Stimulated activated CD4-positive, alpha-beta T cell treated with anti-CD3 and anti-CD28 coated beads, Interleukin-4, amount 100 ng/mL, for 24 hours (primary cell): ENCODE measurements at regions not wholly inside any gene's neighbourhood (a gene's known extent, or its start where the extent isn't known, plus 50 kb on each side); places are given as distances from the start of the nearest gene placed in this dataset.

Experiments used
- DNase-seq: peaks from one replicate; pipeline ENCODE4 v3.0.0-alpha.2; 2020

DNA sequence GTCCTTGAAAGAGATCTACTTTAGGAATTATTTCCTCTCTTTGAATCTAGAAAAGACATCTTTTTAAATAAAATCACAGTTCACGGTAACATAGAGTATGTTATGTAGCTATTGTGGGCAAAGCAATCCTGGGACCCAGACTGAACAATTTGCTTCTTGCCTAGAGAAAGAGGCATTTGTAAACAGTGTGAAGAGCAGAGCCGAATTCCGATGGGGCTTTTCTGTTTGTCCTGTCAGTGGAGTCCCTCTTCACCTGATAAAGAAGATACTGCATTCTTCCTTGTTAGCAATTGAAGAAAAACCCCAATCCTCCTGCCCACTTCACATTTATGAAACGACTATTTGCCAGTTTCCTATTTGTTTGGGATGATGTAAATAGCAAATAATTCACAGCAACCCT, 462.9 kb downstream of the WDR72 start:
- no peak for DNase-seq

DNA sequence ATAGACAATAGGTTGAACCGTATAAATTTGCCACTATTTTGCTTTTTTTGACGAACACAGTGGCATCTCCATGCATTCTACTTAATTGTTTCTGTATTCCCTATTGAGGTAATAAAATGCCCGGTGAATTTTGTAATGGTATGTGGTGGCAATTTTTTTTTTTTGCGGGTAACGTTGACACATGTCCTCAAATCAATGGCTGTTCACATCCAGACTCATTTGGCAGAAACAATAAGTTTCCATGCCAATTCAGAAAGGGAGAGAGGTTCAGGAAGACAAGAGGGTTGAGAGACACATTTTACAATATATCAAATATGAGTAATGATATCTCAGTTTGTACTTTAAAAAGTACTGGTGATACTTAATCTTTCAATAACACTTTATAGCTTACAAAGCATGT, 463.9 kb downstream of the WDR72 start:
- no peak for DNase-seq

DNA sequence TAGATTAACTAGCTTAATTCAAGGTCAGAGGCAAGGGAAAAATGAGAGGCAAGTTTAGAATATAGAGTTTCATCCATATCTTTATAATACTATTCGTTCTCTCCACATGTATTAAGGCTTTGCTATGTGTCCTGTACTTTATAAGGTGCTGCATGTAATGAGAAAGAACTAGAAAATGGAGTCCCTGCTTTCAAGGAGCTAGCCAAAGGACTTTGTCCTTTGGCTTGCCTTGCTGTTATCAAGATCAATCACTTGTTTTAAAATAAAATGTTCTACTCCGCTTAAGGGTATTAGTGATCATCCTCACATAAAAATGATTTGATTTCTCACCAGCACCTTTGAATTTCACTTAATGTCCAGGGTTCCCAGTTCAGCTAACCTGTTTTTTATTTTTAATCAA, 470.9 kb downstream of the WDR72 start:
- DNase-seq = no peak

DNA sequence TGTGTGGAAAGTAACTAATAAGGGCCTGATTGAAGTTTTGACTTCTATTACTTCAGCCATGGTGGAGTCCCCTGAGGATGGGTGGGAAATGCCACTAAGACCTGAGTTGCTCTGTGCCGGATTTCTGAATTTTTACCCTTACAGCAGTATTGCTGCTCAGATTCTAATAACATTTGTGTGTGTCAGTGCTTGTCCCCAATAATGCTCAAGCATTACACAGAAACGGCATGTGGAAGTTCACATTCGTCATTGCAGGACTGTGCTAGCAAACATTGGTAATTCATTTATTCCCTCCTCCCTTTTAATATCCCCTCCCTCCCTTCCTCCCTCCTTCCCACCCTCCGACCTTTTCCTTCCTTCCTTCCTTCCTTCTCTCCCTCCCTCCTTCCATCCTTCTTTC, 484.5 kb upstream of the ONECUT1 start:
- no peak for DNase-seq

DNA sequence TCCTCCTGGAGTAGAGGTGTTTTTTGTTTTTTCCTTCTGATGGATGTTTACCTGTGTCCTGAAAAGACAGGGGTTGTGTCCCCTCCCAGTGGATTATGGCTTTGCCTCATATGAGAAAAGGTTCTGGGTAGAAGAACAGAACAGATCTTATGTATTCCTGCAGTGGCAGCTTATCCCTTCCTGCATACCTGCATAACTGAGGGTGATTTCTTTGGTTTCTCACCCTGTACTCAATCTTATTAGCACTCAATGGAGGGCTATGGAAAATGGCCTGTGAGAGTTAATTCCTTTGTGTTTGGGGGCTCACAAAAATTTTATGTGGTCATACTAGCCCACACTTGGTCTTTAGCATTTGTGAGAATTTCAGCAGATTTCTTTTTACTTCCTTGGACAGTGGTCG, 482.0 kb upstream of the ONECUT1 start:
- no peak for DNase-seq

DNA sequence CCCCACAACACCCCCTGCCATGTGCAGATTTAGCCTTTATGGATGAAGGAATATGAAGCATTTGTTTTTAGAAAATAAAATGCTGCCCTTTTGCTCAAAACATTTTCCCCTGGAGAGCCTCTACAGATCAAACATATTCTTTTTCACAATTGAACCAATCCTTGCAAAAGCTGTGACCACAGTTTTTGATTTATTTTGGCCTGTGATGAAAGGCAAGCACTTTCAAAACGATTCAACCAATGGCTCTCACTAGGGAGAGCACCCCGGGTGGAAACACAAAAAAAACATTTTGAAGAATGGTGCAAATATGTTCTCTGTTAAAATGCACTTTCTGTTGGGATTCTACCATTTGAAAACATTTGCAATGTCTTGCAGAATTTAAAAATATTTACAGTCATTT, 476.0 kb upstream of the ONECUT1 start:
- no peak for DNase-seq

DNA sequence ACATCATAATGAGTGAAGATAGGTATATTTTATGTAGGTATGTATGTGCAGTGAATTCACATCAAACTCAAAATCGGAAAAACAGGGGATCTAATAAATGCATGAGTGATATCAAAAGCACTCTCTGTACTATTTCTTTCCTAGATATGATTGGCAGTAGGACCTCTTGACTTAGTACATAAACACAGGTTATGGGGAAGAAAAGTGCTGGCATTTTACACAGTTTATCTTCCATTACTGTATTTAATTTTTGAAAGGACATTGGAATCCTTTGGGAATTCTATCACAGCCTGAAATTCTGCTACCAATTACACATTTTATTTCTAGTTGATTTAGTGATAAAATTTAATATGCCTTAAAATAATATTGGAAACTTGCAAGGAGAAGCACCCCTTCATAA, 470.5 kb upstream of the ONECUT1 start:
- DNase-seq = no peak

DNA sequence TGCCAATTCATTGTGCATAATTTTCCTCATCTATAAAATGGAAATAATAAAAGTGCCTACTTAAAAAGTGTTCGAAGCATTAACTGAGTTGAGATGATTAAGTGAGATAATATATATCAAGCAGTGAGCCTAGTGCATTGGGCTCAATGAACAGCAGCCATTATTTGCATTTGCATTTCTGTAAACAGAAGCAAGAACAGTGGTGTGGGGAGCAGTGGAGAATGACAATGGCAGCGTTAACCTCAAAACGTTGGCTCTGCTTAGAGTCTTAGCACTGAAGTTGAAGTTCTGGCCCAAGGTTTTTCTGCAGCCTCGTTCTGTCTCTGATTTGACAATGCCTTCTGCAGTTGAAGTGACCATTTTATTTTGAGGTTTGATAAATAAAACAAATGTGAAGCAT, 466.3 kb upstream of the ONECUT1 start:
- no peak for DNase-seq

DNA sequence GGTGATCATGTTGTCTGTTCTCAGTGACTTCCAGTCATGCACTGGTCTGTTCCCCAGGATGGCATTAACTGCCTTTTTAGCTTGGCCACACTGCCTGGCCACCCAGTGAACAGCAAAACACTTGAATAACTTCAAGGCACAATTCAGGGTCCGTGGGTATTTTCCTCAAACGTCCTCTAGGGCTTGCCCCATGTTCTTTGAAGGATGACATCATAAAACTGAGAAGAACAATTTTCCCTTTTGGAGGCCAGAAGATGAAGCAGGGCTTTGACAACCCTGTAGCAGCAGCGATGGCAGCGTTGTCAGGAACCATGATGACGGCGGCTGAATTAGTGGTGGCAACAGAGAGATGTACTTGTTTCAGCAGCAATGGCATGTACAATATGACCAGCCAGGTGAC, 465.9 kb upstream of the ONECUT1 start:
- DNase-seq = no peak

DNA sequence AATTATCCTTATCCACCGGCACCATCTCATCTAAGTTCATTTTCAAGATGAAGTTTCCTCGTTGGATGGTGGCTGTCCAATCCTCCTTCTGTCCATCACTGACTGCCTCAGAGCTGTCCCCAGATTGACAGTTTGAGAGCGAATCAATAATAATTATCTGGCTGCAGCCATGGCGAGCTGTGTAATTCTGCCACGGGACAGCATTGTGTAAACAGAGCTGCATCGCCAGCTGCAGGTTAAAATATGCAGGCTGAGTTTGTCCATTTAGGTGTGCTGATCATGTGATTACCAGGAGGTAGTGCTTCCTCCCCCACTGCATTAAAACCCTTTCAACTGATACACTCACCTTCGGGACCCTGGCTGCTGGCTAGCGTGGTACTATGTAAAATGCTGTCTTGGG, 461.9 kb upstream of the ONECUT1 start:
- no peak for DNase-seq

DNA sequence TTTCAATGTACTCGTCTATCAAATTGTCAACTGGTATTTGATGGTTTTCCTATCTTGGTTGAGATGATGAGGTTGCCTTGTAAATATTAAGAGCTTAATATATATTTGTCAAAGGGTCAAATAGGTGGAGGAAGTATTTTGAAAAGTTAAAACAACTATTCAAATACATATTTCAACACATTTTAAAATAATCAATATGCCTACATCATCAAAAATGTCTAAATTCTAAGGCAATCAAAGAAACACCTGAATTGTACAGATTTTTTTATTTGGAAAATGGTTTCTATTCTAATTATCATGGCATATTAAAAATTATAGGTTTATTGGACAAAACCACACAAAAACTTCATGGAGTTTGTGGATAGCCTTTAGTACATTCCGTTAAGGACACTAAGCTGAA, 461.4 kb upstream of the ONECUT1 start:
- no peak for DNase-seq

DNA sequence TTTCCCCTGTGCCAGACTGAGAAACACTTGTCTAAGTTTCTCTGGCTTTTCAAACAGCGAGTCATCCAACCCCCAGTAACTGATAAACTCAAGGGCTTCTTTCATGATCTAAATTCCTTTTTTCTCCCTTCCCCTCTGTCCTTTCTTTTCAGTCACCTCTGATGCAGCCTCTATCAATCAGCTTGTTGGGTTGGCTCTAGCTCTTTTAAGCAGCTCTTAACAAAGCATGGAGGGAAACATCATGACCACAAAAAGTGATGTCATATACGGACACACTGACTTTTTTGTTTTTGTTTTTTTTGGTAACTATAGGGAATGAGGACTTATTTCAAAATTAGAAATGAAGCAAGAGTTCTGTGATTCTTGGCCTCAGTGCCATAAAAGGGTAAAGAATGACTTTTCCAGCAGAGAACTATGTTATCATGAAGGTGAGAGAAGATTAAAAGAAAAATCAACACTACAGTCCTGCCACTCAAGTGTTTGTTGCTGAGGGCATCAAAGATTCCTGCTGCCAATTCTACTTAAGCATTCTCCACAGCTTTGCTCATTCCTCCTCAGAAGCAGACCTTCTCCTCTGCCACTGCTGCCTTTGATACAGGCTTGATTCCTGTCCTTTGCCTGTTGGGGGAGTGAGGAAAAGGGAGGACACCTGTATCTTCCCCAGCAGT, 457.0 kb upstream of the ONECUT1 start:
- no peak for DNase-seq

DNA sequence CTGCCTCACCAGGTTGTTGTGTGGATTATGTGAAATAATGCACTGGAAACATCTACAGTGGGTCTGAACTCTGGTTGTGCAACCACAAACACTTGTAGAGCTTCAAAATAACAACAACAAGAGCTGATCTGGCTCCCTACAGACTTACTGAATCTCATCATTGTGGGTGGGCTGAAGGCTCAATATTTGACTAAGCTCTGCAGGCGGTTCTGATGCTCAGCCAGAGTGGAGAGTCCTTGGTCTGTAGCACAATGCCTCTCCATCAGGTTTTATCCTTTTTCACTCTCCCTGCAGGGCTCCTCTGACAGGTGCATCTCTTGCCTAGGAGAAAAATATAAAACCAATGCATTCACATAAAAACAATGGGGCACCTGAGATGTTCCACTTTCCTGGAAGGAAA, 456.3 kb upstream of the ONECUT1 start:
- DNase-seq = no peak

DNA sequence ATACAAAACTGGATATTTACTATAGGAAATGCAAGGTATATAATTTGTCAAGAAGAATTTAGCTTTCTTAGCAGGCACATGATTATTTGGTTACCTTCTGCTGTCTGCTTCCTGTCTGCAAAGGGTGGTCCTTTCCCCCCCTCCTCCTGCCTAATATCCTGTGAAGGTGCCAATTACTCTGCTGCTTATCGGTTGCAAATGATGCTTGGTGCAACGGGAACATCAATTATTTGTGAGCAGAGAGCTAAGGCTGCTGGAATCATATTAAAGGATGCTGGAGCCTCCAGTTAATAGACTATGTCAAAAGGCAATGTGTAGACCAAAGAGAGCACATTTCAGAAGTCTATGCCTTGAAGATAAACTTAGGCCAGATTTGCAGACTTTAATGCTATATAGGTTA, 443.7 kb upstream of the ONECUT1 start:
- DNase-seq = no peak

DNA sequence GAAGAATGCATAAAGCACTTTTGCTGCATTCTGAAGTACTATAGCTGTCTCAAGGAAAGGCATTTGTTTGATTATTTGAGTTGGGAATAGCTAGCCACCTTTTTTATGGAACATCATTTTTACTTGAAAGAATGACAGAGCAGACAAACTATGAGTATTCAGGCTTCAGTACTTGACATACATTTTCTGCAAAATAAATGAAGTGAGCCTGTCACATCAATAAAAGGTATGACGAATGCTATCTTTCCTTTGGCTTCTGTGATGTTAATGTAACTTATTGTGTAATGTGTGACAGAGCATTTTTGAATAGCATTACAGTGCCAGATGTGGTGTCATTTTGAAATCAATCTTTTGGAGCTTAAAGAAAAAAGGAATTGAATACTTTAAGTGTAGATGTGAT, 440.3 kb upstream of the ONECUT1 start:
- no peak for DNase-seq

DNA sequence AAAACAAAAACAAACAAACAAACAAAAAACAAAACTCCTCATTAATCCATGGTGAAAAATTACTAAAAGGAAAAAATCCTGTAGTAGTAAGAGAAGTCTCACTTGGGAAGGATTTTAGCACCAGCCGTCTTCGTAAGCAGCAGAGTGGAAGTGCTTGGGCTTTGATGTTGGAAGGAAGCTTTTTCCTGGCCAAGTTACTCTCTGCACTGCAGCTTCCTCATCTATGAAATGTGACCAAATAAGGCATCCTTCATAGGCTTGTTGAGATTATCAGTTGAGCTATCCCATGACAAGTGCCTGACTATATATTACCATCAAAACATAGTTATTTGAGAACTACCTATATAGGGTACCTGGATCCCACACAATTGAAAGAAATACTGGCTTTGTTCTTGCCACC, 436.4 kb upstream of the ONECUT1 start:
- no peak for DNase-seq

DNA sequence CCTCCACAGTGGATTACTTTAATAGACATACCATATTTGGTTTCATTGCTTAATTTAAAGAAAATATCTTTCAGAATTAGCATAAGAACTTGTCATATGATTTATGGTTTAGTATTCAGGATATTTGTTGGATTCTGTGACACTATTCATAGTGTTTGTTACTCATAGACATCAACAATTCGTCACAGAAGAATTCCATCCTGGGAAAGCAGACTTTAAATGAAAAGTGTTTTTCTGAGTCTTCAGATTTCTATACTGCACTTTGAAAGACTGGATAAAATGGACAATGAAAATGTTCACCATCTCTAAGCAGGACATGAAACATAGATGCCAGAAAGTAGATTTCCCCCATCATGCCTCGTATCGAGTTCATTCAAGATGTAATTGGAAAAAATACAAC, 435.6 kb upstream of the ONECUT1 start:
- no peak for DNase-seq

DNA sequence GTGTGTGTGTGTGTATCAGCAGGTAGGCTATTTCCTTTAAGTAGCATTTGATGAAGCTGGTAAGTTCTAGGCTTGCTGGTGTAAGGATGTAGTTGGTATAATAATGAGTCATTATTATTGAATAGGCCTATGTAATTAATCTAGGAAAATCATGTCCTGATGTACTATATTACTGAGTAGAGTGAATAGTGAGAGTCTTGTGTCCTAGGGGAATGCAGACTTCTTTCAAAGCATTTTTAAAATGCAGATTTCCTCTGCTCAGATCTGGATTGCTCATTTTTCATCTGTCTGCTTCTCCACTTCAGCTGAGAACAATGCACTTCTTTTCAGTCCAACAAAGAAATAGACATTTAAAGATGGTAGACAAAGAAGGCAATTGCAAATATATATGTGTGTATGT, 434.2 kb upstream of the ONECUT1 start:
- DNase-seq = no peak

DNA sequence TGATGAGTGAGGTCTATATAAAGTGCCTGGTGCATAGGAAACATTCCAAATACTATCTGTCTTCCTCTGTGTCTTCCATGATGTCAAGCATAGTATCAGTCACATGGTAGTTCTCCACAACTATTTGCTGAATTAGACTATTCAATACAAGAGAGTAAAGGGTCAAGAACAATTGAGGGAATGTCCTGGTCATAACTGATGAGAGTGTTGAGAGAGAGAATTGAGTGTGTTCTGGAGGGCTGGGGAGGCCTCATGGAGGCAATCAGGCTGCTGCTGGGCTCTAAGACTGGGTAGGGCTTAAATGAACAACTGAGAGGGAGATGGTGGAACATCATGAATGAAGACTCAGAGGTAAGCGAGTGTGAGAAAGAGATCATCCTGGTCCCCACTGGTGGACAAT, 433.7 kb upstream of the ONECUT1 start:
- no peak for DNase-seq

DNA sequence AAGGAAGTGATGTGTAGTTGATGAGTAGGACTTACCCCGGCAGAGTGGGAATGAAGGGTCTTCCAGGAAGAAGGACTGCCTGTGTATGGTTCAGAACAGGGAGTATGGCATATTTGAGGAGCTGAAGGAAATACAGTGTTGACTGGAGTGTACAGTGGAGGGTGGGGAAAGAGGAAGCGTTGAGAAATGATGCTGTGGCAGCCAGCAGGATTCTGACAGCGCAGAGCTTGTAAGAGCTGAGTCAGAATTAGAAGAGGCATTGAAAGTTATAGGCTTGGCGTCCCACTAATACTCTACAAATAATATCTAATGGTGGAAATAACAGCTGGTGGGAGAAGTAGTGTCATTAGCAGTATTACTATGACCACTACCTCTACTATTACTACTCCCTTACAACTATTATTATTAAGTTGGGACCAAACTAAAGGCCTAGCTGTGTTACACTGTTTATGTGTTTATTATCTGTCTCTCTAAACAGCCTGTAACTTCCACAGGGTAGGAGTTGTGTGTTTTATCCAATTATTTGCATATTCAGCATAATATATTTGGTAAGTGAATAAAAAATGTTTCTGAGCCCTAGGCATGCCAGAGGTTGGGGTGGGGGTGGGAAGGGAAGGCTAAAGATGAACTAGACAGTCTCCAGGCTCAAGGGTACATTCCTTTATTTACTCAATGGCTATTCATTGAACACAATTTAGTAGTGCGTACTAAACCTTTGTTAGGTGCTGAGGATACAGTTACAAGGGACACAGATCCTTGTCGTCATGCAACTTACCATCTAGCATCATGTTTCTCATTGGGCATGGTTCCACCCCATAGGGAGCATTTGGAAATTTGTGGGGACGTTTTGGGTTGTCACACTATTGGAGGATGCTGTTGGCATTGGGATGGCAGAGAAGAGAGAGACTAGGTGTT, 428.8 kb upstream of the ONECUT1 start:
- no peak for DNase-seq

DNA sequence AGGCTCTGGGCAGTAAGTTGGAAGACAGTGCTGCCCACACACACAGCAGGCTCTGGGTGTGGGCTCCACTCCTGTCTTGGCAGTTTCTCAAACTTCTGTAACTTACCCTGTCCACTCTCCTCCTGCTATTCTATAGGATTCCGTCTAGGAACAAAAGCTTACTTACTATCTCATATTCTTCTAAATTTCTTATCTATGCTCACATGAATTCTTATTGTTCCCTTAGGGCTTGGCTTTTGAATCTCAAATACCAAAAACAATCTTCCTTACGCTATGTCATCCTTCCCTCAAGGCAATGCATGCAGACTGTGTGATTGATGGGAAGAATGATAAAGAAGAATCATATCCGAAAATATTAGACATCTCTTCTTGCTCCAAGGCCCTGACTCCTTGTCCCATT, 425.9 kb upstream of the ONECUT1 start:
- no peak for DNase-seq

DNA sequence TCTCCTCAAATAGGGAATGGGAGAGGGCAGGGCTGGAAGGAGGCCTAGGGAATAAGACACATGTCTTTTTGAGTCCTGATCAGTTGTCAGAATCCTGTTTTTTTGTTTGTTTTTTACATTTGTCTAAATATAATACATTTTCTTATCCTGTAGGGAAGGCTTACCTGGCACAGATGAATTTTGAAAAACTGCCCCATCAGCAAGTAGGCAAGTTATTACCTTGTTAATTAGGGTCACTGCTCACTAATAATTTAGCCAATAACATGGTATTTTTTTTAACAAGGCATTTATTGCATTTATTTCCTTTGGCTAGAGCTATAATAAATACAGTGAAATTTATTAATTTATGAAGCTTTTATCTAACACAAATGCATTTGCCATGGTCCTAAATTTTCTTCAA, 423.2 kb upstream of the ONECUT1 start:
- no peak for DNase-seq

DNA sequence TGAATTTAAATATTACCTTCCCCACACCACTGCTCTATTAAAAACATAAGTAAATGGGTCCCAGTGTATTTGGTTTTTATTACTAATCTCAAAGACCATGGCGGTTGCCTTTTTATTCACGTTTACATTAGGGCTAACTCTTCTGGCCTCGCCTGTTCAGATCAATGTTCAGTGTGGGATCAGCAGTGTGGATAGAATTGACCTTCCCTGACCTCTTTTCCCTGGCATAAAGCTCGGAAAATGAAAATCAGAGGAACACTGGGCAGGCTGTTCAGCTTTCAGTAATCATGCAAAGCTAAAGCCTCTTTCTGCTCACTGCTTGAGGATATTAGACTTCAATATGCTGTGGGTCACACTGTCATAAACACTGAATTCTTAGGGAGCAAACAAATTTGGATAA, 422.6 kb upstream of the ONECUT1 start:
- DNase-seq = no peak

DNA sequence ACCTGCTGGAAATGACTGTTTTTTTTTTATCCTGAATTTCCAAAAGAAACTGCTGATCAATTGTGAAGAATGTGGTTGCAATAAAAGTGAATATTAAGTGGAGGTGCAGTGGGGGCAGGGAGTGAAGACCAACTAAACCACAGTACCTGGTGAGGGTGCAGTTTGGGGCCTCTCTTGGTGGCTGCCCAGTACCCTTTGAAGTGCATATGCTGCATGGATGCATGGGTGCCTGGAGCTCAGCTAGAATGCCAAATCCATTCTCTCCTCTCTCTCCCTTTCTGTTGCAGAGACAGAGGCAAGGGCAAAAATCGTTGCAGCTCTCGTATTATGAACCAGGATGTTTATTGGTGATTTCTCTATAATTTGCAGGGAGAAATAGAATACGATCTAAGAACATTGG, 420.5 kb upstream of the ONECUT1 start:
- no peak for DNase-seq
